ENCODE measurements at regions not wholly inside any gene's neighbourhood (a gene's known extent, or its start where the extent isn't known, plus 50 kb on each side); places are given as distances from the start of the nearest gene placed in this dataset.

DNA sequence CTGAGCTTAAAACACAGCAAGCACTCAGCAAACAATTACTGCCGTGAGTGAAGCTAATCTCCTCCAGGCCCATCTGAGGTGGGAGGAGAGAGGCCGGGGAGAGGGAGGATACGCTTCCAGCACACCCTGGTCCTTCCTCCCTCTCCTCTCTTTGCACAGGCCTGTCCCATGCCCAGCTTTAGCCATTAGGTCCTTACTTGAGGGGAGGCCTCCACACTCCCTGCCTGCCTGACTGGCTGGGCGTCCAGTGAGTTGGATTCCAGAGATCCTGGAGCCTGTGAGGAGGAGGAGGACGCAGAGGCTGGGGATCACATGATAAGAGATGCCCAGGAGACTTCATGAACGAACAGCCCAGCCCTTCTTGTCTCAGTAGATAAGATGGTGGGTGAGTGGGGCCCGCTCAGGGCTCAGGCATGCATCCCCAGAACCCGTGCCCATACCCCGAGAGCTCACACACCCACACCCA is 65.1 kb upstream of the NCOR2 start:
- TF ChIP-seq, protein P1, sequence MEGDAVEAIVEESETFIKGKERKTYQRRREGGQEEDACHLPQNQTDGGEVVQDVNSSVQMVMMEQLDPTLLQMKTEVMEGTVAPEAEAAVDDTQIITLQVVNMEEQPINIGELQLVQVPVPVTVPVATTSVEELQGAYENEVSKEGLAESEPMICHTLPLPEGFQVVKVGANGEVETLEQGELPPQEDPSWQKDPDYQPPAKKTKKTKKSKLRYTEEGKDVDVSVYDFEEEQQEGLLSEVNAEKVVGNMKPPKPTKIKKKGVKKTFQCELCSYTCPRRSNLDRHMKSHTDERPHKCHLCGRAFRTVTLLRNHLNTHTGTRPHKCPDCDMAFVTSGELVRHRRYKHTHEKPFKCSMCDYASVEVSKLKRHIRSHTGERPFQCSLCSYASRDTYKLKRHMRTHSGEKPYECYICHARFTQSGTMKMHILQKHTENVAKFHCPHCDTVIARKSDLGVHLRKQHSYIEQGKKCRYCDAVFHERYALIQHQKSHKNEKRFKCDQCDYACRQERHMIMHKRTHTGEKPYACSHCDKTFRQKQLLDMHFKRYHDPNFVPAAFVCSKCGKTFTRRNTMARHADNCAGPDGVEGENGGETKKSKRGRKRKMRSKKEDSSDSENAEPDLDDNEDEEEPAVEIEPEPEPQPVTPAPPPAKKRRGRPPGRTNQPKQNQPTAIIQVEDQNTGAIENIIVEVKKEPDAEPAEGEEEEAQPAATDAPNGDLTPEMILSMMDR (IDR thresholded peaks at IDR 0.05; ENCODE audit: low read depth, low read length) = no peak
- Histone ChIP-seq H3K9me3 (ENCODE audit: severe bottlenecking) (no peaks in the 10 kb centered on the region), H3K27ac (peak overlapping the region; percentile 71), H3K4me3 (ENCODE audit: low read depth, low read length) (no peak overlapping the region), H3K36me3 (no peaks in the 10 kb centered on the region), H3K27me3 (ENCODE audit: insufficient read depth, low read depth, severe bottlenecking) (no peaks in the 10 kb centered on the region)
- DNase-seq = peak; percentile 77

DNA sequence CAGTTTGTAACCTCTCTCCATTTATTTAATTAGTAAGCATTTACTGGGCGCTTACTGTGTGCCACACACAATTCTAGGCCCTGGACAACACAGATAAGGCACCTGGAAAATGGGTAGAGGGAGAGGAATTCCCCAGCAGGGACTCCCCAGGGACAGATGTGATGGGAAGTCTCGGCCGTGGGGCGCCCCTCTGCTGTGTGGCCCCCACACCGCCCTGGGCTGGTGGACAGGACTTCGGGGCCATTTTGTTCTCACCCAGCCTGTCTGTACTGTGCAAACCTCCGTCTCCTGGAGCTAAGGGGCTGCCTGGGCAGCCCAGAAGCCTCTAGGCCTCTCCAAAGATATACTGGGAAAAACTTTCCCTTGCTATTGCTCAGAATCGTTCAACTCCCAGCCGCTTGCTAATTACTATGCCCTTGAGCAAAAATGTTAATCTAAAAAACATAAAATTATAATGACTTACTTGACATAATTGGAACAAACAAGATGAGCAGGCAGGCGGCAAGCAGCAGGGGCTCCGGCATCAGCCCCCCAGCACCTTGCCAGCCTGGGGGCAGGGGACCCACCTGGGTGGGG is 64.4 kb upstream of the NCOR2 start:
- Histone ChIP-seq H3K36me3 (no peaks in the 10 kb centered on the region), H3K4me3 (ENCODE audit: low read depth, low read length) (no peak overlapping the region), H3K27ac (peak overlapping the region; percentile 71), H3K9me3 (ENCODE audit: severe bottlenecking) (no peaks in the 10 kb centered on the region), H3K27me3 (ENCODE audit: insufficient read depth, low read depth, severe bottlenecking) (no peaks in the 10 kb centered on the region)
- DNase-seq = no peak
- TF ChIP-seq, protein P1 (IDR thresholded peaks at IDR 0.05; ENCODE audit: low read depth, low read length) = no peak

DNA sequence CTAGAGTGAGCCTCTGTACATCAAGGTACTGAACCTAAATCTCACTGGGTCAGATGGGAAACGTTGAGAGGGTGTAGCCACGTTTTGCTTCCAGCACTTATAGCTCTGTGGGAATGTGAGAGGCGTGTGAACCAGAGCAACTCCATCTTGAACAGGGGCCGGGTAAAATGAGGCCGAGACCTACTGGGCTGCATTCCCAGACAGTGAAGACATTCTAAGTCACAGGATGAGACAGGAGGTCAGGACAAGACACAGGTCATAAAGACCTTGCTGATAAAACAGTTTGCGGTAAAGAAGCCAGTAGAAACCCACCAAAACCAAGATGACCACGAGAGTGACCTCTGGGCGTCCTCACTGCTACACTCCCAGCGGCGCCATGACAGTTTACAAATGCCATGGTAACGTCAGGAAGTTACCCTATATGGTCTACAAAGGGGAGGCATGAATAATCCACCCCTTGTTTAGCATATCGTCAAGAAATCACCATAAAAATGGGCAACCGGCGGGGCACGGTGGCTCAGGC is 63.4 kb upstream of the NCOR2 start:
- no peak overlapping the region for H3K27ac ChIP-seq
- no peaks in the 10 kb centered on the region for H3K27me3 ChIP-seq (ENCODE audit: insufficient read depth, low read depth, severe bottlenecking)
- no peak for DNase-seq
- no peaks in the 10 kb centered on the region for H3K9me3 ChIP-seq (ENCODE audit: severe bottlenecking)
- H3K36me3 ChIP-seq = no peaks in the 10 kb centered on the region
- TF ChIP-seq, protein P1 (IDR thresholded peaks at IDR 0.05; ENCODE audit: low read depth, low read length) = no peak
- H3K4me3 ChIP-seq (ENCODE audit: low read depth, low read length) = no peak overlapping the region

DNA sequence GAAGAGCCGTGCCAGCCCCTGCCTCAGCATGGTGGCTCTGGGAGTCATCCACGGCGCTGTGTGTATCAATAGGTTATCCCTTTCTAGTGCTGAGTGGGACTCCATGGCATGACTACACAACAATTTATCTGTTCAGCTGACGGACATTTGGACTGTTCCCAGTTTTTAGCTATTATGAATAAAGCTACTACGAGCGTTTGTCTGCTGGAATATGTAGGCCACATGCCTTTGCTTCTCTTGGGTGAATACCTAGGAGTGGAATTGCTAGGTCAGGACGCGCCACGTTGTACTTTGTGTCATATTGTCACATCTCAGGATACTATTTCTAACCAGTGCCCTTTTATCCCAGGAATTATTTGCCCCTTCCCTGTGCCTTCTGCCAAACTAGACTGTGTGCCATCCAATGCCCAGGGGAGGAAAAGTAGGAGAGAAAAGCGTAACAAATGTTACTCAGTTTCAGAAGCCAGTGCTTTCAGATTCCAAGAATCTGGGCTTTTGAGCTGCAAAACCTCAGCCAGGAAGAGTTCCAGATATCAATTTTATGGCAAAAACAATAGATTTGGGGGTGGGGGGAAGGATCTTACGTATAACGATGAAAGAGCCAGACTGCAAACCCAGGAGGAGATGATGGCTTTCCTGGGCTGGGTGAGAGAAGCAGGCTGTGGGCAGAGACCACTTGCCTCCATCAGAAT is 62.5 kb upstream of the NCOR2 start:
- H3K9me3 ChIP-seq (ENCODE audit: severe bottlenecking) = no peaks in the 10 kb centered on the region
- no peak for DNase-seq
- H3K36me3 ChIP-seq = no peaks in the 10 kb centered on the region
- no peak overlapping the region for H3K27ac ChIP-seq
- H3K27me3 ChIP-seq (ENCODE audit: insufficient read depth, low read depth, severe bottlenecking) = no peaks in the 10 kb centered on the region
- H3K4me3 ChIP-seq (ENCODE audit: low read depth, low read length) = no peak overlapping the region
- TF ChIP-seq, protein P1 (IDR thresholded peaks at IDR 0.05; ENCODE audit: low read depth, low read length) = no peak

DNA sequence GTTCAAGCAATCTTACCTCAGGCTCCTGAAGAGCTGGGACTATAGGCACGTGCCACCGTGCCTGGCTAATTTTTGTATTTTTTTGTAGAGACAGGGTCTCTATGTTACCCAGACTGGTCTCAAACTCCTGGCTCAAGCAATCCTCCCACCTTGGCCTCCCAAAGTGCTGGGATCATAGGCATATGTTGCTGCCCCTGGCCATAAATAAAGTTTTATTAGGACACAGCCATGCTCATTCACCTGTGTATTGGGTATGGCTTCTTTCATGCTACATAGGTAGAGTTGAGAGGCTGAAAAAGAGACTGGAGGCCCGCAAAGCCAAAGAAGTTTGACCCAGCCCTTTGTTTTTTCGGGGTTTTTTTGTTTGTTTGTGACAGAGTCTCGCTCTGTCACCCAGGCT is 61.7 kb upstream of the NCOR2 start:
- Histone ChIP-seq H3K27ac (no peak overlapping the region), H3K9me3 (ENCODE audit: severe bottlenecking) (no peaks in the 10 kb centered on the region), H3K27me3 (ENCODE audit: insufficient read depth, low read depth, severe bottlenecking) (no peaks in the 10 kb centered on the region), H3K36me3 (no peaks in the 10 kb centered on the region), H3K4me3 (ENCODE audit: low read depth, low read length) (no peak overlapping the region)
- no peak for DNase-seq
- TF ChIP-seq, protein P1 (IDR thresholded peaks at IDR 0.05; ENCODE audit: low read depth, low read length) = no peak

Measured in WERI-Rb-1 (cell line).